ENCODE measurements at regions not wholly inside any gene's neighbourhood (a gene's known extent, or its start where the extent isn't known, plus 50 kb on each side); places are given as distances from the start of the nearest gene placed in this dataset.
A peak's percentile ranks its signal among the peaks of the same experiment; 100 is the strongest.

- intact Hi-C loops (cut with DNase I) = no loop called here
- TF ChIP-seq EP300 (IDR thresholded peaks at IDR 0.05) (no peak), POLR2A (IDR thresholded peaks at IDR 0.05) (no peak), CTCF (IDR thresholded peaks at IDR 0.05) (no peak), POLR2AphosphoS5 (IDR thresholded peaks at IDR 0.05) (no peak)
- no peaks in the 10 kb centered on the region for H3K36me3 ChIP-seq
Observed at GRCh38 chr6:18962361-18962905, 575.3 kb downstream of the RNF144B start.

GRCh38 chr6:18963439-18963838 lies 576.3 kb downstream of the RNF144B start:
- Histone ChIP-seq H3K9me3 (no peaks in the 10 kb centered on the region), H3K27ac (no peak overlapping the region), H3K4me3 (no peak overlapping the region), H3K4me1 (peaks cover 0 to 19% (median 10%) of the 10 kb centered on the region in 4 donors), H3K36me3 (no peaks in the 10 kb centered on the region), H3K27me3 (no peaks in the 10 kb centered on the region)
- TF ChIP-seq CTCF (IDR thresholded peaks at IDR 0.05) (no peak), POLR2A (IDR thresholded peaks at IDR 0.05) (no peak), EP300 (IDR thresholded peaks at IDR 0.05) (no peak), POLR2AphosphoS5 (IDR thresholded peaks at IDR 0.05) (no peak)
- 91 to 95% methylated on average over 3 of the region's 3 CpGs for WGBS, 2 donors
- no peak for DNase-seq
- intact Hi-C loops (cut with DNase I) = no loop called here

More at GRCh38 chr6:18962361-18962905, 575.3 kb downstream of the RNF144B start:
- no peak overlapping the region for H3K4me3 ChIP-seq
- peaks cover 0 to 19% (median 10%) of the 10 kb centered on the region in 4 donors for H3K4me1 ChIP-seq
- H3K27me3 ChIP-seq = no peaks in the 10 kb centered on the region
- no peak for DNase-seq
- 84 to 88% methylated on average over 4 of the region's 4 CpGs for WGBS, 2 donors
- H3K27ac ChIP-seq = no peak overlapping the region
- no peaks in the 10 kb centered on the region for H3K9me3 ChIP-seq

- Histone ChIP-seq H3K9me3 (no peaks in the 10 kb centered on the region), H3K27ac (no peak overlapping the region), H3K4me1 (peaks cover 0 to 13% (median 6%) of the 10 kb centered on the region in 4 donors), H3K27me3 (no peaks in the 10 kb centered on the region), H3K4me3 (no peak overlapping the region), H3K36me3 (no peaks in the 10 kb centered on the region)
- WGBS, 2 donors = 49 to 61% methylated on average over 3 of the region's 3 CpGs
- intact Hi-C loops (cut with DNase I) = no loop called here
- TF ChIP-seq EP300 (IDR thresholded peaks at IDR 0.05) = no peak
- TF ChIP-seq POLR2A (IDR thresholded peaks at IDR 0.05) = no peak
- no peak for TF ChIP-seq POLR2AphosphoS5 (IDR thresholded peaks at IDR 0.05)
- TF ChIP-seq CTCF (IDR thresholded peaks at IDR 0.05) = no peak
- no peak for DNase-seq
Observed at GRCh38 chr6:18973251-18973650, 586.1 kb downstream of the RNF144B start.

GRCh38 chr6:18976091-18976490 lies 588.9 kb downstream of the RNF144B start:
- Histone ChIP-seq H3K4me3 (no peak overlapping the region), H3K36me3 (no peaks in the 10 kb centered on the region), H3K9me3 (no peaks in the 10 kb centered on the region), H3K4me1 (peaks cover 0 to 22% (median 10%) of the 10 kb centered on the region in 4 donors), H3K27ac (no peak overlapping the region), H3K27me3 (no peaks in the 10 kb centered on the region)
- no peak for DNase-seq
- intact Hi-C loops (cut with DNase I) = no loop called here
- TF ChIP-seq EP300 (IDR thresholded peaks at IDR 0.05) (no peak), POLR2A (IDR thresholded peaks at IDR 0.05) (no peak), CTCF (IDR thresholded peaks at IDR 0.05) (no peak), POLR2AphosphoS5 (IDR thresholded peaks at IDR 0.05) (no peak)
- 91 to 93% methylated on average over 2 of the region's 2 CpGs for WGBS, 2 donors

- H3K9me3 ChIP-seq = no peaks in the 10 kb centered on the region
- peak overlapping the region in 1 of 4 donors; percentile 59 for H3K27ac ChIP-seq
- H3K4me3 ChIP-seq = no peak overlapping the region
- no peak for DNase-seq
- TF ChIP-seq EP300 (IDR thresholded peaks at IDR 0.05) = no peak
- TF ChIP-seq CTCF (IDR thresholded peaks at IDR 0.05) = no peak
- TF ChIP-seq POLR2A (IDR thresholded peaks at IDR 0.05) = no peak
- no peak for TF ChIP-seq POLR2AphosphoS5 (IDR thresholded peaks at IDR 0.05)
- no peaks in the 10 kb centered on the region for H3K36me3 ChIP-seq
- no peaks in the 10 kb centered on the region for H3K27me3 ChIP-seq
- peaks cover 0 to 22% (median 10%) of the 10 kb centered on the region in 4 donors for H3K4me1 ChIP-seq
- WGBS, 2 donors = 78 to 88% methylated on average over 1 of the region's 1 CpG
- intact Hi-C loops (cut with DNase I) = no loop called here
Observed at GRCh38 chr6:18976966-18977365, 589.8 kb downstream of the RNF144B start.

Measured in sigmoid colon (tissue), 6 donors.